Panc1 (cell line): ENCODE measurements at regions not wholly inside any gene's neighbourhood (a gene's known extent, or its start where the extent isn't known, plus 50 kb on each side); places are given as distances from the start of the nearest gene placed in this dataset.

Experiments used
- ATAC-seq: fragments of 200-7000 bp; cut with Tn5 transposase; 2 replicates; pipeline ENCODE4 v1.9.1; 2020; ENCODE audit warnings: mild to moderate bottlenecking, moderate library complexity
- BruUV-seq: library from RNA; stranded (reverse); fragments of 400-500 nt; replicated peaks from 2 replicates; lab custom pipeline; 2021; lab: Mats Ljungman, UMichigan
- CTCF ChIA-PET: fragments of 300-600 bp; sonication (Branson Sonifier 250); formaldehyde crosslinking; loops from one replicate; lab custom pipeline; 2022; ENCODE audit warnings: antibody characterized with exemption; lab: Charles Lee
- POLR2A ChIA-PET: fragments of 300-600 bp; sonication (Branson Sonifier 250); formaldehyde crosslinking; loops from one replicate; lab custom pipeline; 2022; ENCODE audit warnings: antibody characterized with exemption; lab: Charles Lee
- DNase-seq: peaks from one replicate; pipeline ENCODE4 v3.0.0-alpha.2; 2010; ENCODE audit warnings: low read depth, low spot score
- H3K27ac ChIP-seq: 2 replicates; pipeline ENCODE4 v1.5.1; 2011; ENCODE audit warnings: mild to moderate bottlenecking, low read length, inconsistent platforms
- H3K27me3 ChIP-seq: fragments of 200-500 bp; sonication (Bioruptor generic); 2 replicates; pipeline ENCODE4 v1.6.0; 2014; ENCODE audit warnings: low read length, inconsistent platforms; ENCODE audit not compliant: control insufficient read depth, insufficient read depth
- H3K36me3 ChIP-seq: fragments of 200-500 bp; sonication (Bioruptor generic); 2 replicates; pipeline ENCODE4 v1.5.1; 2014; ENCODE audit warnings: inconsistent platforms, mild to moderate bottlenecking, low read length, moderate library complexity; ENCODE audit not compliant: control insufficient read depth, insufficient read depth
- H3K4me1 ChIP-seq: 2 replicates; pipeline ENCODE4 v1.5.1; 2011; ENCODE audit warnings: inconsistent platforms, mild to moderate bottlenecking, low read length, moderate library complexity; ENCODE audit not compliant: control insufficient read depth, insufficient read depth
- H3K4me3 ChIP-seq, 2 experiments: 2 replicates each; pipeline ENCODE4 v1.5.1; 2011 to 2012; ENCODE audit warnings: low read depth in 2 of 2, low read length in 2 of 2, mild to moderate bottlenecking in 2 of 2, inconsistent platforms in 1 of 2, moderate library complexity in 1 of 2
- H3K9me3 ChIP-seq: fragments of 200-500 bp; sonication (Bioruptor generic); 2 replicates; pipeline ENCODE4 v1.5.1; 2014; ENCODE audit warnings: low read depth, mild to moderate bottlenecking, inconsistent platforms, low read length, moderate library complexity; ENCODE audit not compliant: control insufficient read depth, insufficient read depth
- POLR2AphosphoS5 ChIP-seq: IDR thresholded peaks from 2 replicates; pipeline ENCODE4 v1.6.1; 2012; ENCODE audit warnings: mild to moderate bottlenecking, low read depth, low read length, moderate library complexity
- REST ChIP-seq, 2 experiments: IDR thresholded peaks; 2 replicates each; pipeline ENCODE4 v1.6.1; 2011 to 2012; ENCODE audit warnings: low read depth in 2 of 2, control low read depth in 1 of 2, low read length in 1 of 2, mild to moderate bottlenecking in 1 of 2, moderate library complexity in 1 of 2; ENCODE audit not compliant: insufficient read depth in 1 of 2
- SIN3A ChIP-seq: IDR thresholded peaks from 2 replicates; pipeline ENCODE4 v1.6.1; 2012; ENCODE audit warnings: low read depth, mild to moderate bottlenecking, low read length, moderate library complexity, borderline replicate concordance; ENCODE audit not compliant: insufficient read depth
- TCF7L2 ChIP-seq: IDR thresholded peaks from 2 replicates; pipeline ENCODE4 v1.6.1; 2011; ENCODE audit warnings: mild to moderate bottlenecking, low read depth, low read length, inconsistent platforms
- in situ Hi-C: cut with HindIII; loops from 2 replicates; pipeline ENCODE4 v1.10.0; 2016; ENCODE audit warnings: low sequenced_read_pairs, low pct_unique_long_range_greater_than_20kb
- intact Hi-C: fragments of 100-400 bp; cut with micrococcal nuclease; formaldehyde crosslinking; loops from one replicate; pipeline ENCODE4 v1.10.0; 2022; ENCODE audit not compliant: unreplicated experiment
- TF ChIP-seq, protein P1 (sequence below): fragments of 450-650 bp; IDR thresholded peaks from 2 replicates; pipeline ENCODE4 v1.5.1; 2017; ENCODE audit warnings: mild to moderate bottlenecking

DNA sequence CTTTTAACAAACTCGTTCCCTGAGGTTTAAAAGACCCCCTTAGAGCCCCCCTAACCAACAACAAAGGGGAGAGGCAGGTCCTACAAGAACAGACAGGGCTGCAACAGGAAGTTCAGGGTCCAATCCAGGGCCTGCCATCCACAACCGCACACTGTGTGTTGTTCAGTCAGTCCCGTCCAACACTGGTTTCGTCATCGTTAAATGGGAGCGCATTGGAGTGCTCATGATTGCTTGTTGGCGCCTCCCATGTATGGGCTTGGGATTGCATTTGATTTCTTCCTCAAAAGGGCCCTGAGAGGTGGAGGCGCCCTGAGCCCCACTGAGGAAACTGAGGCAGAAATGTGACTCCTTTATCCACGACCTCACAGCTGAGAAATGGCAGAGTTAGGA, 174.1 kb downstream of the MN1 start:
- no TSS peak for BruUV-seq
- DNase-seq (no peak), ATAC-seq (0 out of 2 replicates have a peak, but pooled peaks have one; percentile 62)
- in situ Hi-C loops (no loop called here), intact Hi-C loops (no loop called here)
- H3K4me1 ChIP-seq, result no peaks in the 10 kb centered on the region
- no peak overlapping the region for H3K4me3 ChIP-seq
- TF ChIP-seq SIN3A (no peak), POLR2AphosphoS5 (no peak), TCF7L2 (no peak), REST (IDR thresholded peaks at IDR 0.05; ENCODE audit: insufficient read depth in 1 of 2, low read depth in 2 of 2, low read length in 1 of 2) (no peak)
- TF ChIP-seq, protein P1, sequence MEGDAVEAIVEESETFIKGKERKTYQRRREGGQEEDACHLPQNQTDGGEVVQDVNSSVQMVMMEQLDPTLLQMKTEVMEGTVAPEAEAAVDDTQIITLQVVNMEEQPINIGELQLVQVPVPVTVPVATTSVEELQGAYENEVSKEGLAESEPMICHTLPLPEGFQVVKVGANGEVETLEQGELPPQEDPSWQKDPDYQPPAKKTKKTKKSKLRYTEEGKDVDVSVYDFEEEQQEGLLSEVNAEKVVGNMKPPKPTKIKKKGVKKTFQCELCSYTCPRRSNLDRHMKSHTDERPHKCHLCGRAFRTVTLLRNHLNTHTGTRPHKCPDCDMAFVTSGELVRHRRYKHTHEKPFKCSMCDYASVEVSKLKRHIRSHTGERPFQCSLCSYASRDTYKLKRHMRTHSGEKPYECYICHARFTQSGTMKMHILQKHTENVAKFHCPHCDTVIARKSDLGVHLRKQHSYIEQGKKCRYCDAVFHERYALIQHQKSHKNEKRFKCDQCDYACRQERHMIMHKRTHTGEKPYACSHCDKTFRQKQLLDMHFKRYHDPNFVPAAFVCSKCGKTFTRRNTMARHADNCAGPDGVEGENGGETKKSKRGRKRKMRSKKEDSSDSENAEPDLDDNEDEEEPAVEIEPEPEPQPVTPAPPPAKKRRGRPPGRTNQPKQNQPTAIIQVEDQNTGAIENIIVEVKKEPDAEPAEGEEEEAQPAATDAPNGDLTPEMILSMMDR, result no peak; the same call in 1 of the 2 replicates
- CTCF ChIA-PET, result no interaction called here
- H3K27me3 ChIP-seq, result no peaks in the 10 kb centered on the region
- POLR2A ChIA-PET, result no interaction called here
- H3K36me3 ChIP-seq, result no peaks in the 10 kb centered on the region
- H3K27ac ChIP-seq, result no peak overlapping the region
- no peaks in the 10 kb centered on the region for H3K9me3 ChIP-seq

GRCh38 chr22:27627901-27628300, 173.7 kb downstream of the MN1 start:
- ATAC-seq (no peak), DNase-seq (no peak)
- no peak overlapping the region for H3K27ac ChIP-seq
- no peaks in the 10 kb centered on the region for H3K27me3 ChIP-seq
- no peak overlapping the region for H3K4me3 ChIP-seq
- CTCF ChIA-PET, result no interaction called here
- no TSS peak for BruUV-seq
- no peaks in the 10 kb centered on the region for H3K36me3 ChIP-seq
- no peaks in the 10 kb centered on the region for H3K9me3 ChIP-seq
- POLR2A ChIA-PET, result no interaction called here
- intact Hi-C loops, result no loop called here
- TF ChIP-seq, protein P1, result no peak
- TF ChIP-seq REST (IDR thresholded peaks at IDR 0.05; ENCODE audit: insufficient read depth in 1 of 2, low read depth in 2 of 2, low read length in 1 of 2), result no peak
- no peak for TF ChIP-seq TCF7L2
- no peak for TF ChIP-seq SIN3A
- TF ChIP-seq POLR2AphosphoS5, result no peak
- in situ Hi-C loops, result no loop called here
- no peaks in the 10 kb centered on the region for H3K4me1 ChIP-seq
